Hepatocyte (in vitro differentiated cells): ENCODE measurements at regions not wholly inside any gene's neighbourhood (a gene's known extent, or its start where the extent isn't known, plus 50 kb on each side); places are given as distances from the start of the nearest gene placed in this dataset.

Experiments used
- DNase-seq: peaks from one replicate; pipeline ENCODE4 v3.0.0-alpha.2; 2016; ENCODE audit warnings: low spot score
- H2AFZ ChIP-seq: fragments of 200-600 bp; sonication (generic); 2 replicates; pipeline ENCODE4 v1.6.0; 2016; ENCODE audit warnings: antibody characterized with exemption, mild to moderate bottlenecking
- H3K27ac ChIP-seq: fragments of 200-600 bp; sonication (generic); 2 replicates; pipeline ENCODE4 v1.5.1; 2016; ENCODE audit warnings: mild to moderate bottlenecking
- H3K27me3 ChIP-seq: fragments of 200-600 bp; sonication (generic); 2 replicates; pipeline ENCODE4 v1.6.1; 2016
- H3K36me3 ChIP-seq: fragments of 200-600 bp; sonication (generic); replicated peaks from 2 replicates; pipeline ENCODE4 v1.5.1; 2016; ENCODE audit warnings: low read depth; ENCODE audit not compliant: insufficient read depth
- H3K4me1 ChIP-seq: fragments of 200-600 bp; sonication (generic); 2 replicates; pipeline ENCODE4 v1.5.1; 2016; ENCODE audit warnings: mild to moderate bottlenecking, moderate library complexity; ENCODE audit not compliant: insufficient read depth
- H3K4me2 ChIP-seq: fragments of 200-600 bp; sonication (generic); 2 replicates; pipeline ENCODE4 v1.6.0; 2016
- H3K4me3 ChIP-seq: fragments of 200-600 bp; sonication (generic); 2 replicates; pipeline ENCODE4 v1.5.1; 2016; ENCODE audit warnings: mild to moderate bottlenecking
- H3K79me2 ChIP-seq: fragments of 200-600 bp; sonication (generic); 2 replicates; pipeline ENCODE4 v1.6.0; 2017; ENCODE audit warnings: mild to moderate bottlenecking
- H3K9me2 ChIP-seq: fragments of 200-600 bp; sonication (generic); replicated peaks from 2 replicates; pipeline ENCODE4 v1.6.0; 2017; ENCODE audit warnings: mild to moderate bottlenecking; ENCODE audit not compliant: insufficient read depth
- H3K9me3 ChIP-seq: fragments of 200-600 bp; sonication (generic); 2 replicates; pipeline ENCODE4 v1.5.1; 2016; ENCODE audit warnings: low read depth, mild to moderate bottlenecking
- H4K20me1 ChIP-seq: fragments of 200-600 bp; sonication (generic); 2 replicates; pipeline ENCODE4 v1.6.0; 2016; ENCODE audit warnings: mild to moderate bottlenecking; ENCODE audit not compliant: insufficient read depth, poor library complexity, severe bottlenecking
- EZH2 ChIP-seq: fragments of 200-600 bp; sonication (generic); IDR thresholded peaks from 2 replicates; pipeline ENCODE4 v1.6.1; 2016; ENCODE audit warnings: antibody characterized with exemption, mild to moderate bottlenecking, borderline replicate concordance
- EZH2phosphoT487 ChIP-seq: fragments of 200-600 bp; sonication (generic); IDR thresholded peaks from one replicate; pipeline ENCODE4 v1.6.1; 2018; ENCODE audit warnings: antibody characterized with exemption, mild to moderate bottlenecking, low read depth, moderate library complexity; ENCODE audit not compliant: unreplicated experiment, severe bottlenecking
- WGBS: methylation state at CpG from one replicate; pipeline ENCODE4 v1.1.6; 2016; ENCODE audit warnings: low lambda C conversion rate; ENCODE audit errors: missing lambda C conversion rate; 5-methylcytosine and 5-hydroxymethylcytosine counted together
- TF ChIP-seq, protein P1 (sequence below): fragments of 200-600 bp; sonication (generic); IDR thresholded peaks from 2 replicates; pipeline ENCODE4 v1.5.1; 2016; ENCODE audit warnings: antibody characterized with exemption, mild to moderate bottlenecking; ENCODE audit not compliant: poor library complexity

DNA sequence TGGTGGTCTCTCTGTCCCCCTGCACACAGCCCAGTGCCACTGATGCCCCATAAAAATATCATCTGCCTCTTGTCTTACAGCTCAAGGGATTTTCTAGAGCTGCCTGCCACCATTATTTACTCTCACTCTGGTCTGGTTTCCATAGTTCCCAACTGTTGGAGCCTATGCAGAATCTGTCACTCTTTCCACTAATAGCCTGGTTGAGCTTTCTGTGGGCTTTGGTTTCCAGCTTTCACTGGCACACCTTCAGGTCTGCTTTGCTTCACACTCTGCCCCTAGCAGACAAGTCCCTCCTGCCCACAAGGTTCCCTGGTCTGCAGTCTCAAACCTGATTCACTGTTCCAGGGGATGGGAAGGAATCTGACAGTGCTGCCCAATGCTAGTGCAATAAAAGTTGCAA is 103.0 kb upstream of the FTMT start:
- DNase-seq, result peak; percentile 5
- TF ChIP-seq EZH2phosphoT487 (no peak), EZH2 (no peak)
- TF ChIP-seq, protein P1, sequence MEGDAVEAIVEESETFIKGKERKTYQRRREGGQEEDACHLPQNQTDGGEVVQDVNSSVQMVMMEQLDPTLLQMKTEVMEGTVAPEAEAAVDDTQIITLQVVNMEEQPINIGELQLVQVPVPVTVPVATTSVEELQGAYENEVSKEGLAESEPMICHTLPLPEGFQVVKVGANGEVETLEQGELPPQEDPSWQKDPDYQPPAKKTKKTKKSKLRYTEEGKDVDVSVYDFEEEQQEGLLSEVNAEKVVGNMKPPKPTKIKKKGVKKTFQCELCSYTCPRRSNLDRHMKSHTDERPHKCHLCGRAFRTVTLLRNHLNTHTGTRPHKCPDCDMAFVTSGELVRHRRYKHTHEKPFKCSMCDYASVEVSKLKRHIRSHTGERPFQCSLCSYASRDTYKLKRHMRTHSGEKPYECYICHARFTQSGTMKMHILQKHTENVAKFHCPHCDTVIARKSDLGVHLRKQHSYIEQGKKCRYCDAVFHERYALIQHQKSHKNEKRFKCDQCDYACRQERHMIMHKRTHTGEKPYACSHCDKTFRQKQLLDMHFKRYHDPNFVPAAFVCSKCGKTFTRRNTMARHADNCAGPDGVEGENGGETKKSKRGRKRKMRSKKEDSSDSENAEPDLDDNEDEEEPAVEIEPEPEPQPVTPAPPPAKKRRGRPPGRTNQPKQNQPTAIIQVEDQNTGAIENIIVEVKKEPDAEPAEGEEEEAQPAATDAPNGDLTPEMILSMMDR, result no peak
- Histone ChIP-seq H3K4me1 (no peaks in the 10 kb centered on the region), H3K4me2 (no peak overlapping the region), H4K20me1 (no peaks in the 10 kb centered on the region), H3K9me3 (no peaks in the 10 kb centered on the region), H3K4me3 (no peak overlapping the region), H3K36me3 (no peaks in the 10 kb centered on the region), H3K27me3 (no peaks in the 10 kb centered on the region), H3K79me2 (no peaks in the 10 kb centered on the region), H2AFZ (no peak overlapping the region), H3K9me2 (no peaks in the 10 kb centered on the region), H3K27ac (no peak overlapping the region)

DNA sequence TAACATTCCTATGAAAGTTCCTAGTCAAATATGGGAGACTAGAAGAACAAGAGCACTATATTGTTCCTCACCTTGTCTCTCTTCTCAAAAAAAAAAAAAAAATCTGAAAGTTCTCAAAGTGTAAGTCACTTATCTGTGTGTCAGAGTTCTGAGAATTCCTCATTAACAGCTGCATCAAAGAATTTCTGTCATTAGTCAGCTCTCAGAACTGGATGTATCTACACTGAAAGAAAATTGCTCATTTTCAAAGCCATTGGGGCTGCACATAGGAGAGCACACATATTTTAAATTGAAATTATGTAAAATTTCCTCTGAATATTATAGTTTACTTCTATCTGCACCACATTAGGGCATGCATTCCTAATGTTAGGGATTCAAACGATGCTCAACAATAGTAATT is 99.5 kb upstream of the FTMT start:
- Histone ChIP-seq H3K36me3 (no peaks in the 10 kb centered on the region), H3K9me3 (no peaks in the 10 kb centered on the region), H3K4me2 (no peak overlapping the region), H3K4me3 (no peak overlapping the region), H4K20me1 (no peaks in the 10 kb centered on the region), H3K27me3 (no peaks in the 10 kb centered on the region), H3K9me2 (no peaks in the 10 kb centered on the region), H3K27ac (no peak overlapping the region), H2AFZ (no peak overlapping the region), H3K79me2 (no peaks in the 10 kb centered on the region), H3K4me1 (no peaks in the 10 kb centered on the region)
- no peak for TF ChIP-seq EZH2phosphoT487
- TF ChIP-seq EZH2, result no peak
- TF ChIP-seq, protein P1, result no peak
- WGBS, result 97% methylated on average over 1 of the region's 1 CpG
- DNase-seq, result no peak

DNA sequence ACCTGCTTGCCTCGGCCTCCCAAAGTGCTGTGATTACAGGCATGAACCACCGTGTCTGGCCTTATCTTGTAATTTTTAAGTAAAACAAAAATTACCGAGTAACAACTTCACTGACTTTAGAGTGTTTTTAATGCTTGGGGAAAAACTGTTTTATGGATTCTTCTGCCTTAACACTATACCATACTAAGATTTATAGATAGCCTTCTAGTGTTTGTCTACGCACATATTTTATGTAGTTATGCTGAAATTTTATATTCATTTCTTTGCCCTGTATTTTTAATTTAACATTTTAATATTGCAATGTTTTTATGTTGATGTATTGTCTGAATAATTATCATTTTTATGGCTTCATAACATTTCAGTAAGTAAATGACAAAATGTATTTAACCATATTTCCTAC is 96.4 kb upstream of the FTMT start:
- H4K20me1 ChIP-seq, result no peaks in the 10 kb centered on the region
- DNase-seq, result no peak
- WGBS, result 85% methylated on average over 4 of the region's 4 CpGs
- no peaks in the 10 kb centered on the region for H3K36me3 ChIP-seq
- H3K9me3 ChIP-seq, result no peaks in the 10 kb centered on the region
- no peak overlapping the region for H2AFZ ChIP-seq
- no peaks in the 10 kb centered on the region for H3K4me1 ChIP-seq
- no peak overlapping the region for H3K4me3 ChIP-seq
- TF ChIP-seq EZH2phosphoT487, result no peak
- TF ChIP-seq, protein P1, result no peak
- TF ChIP-seq EZH2, result no peak
- no peaks in the 10 kb centered on the region for H3K79me2 ChIP-seq
- H3K27me3 ChIP-seq, result no peaks in the 10 kb centered on the region
- H3K4me2 ChIP-seq, result no peak overlapping the region
- no peaks in the 10 kb centered on the region for H3K9me2 ChIP-seq
- no peak overlapping the region for H3K27ac ChIP-seq

DNA sequence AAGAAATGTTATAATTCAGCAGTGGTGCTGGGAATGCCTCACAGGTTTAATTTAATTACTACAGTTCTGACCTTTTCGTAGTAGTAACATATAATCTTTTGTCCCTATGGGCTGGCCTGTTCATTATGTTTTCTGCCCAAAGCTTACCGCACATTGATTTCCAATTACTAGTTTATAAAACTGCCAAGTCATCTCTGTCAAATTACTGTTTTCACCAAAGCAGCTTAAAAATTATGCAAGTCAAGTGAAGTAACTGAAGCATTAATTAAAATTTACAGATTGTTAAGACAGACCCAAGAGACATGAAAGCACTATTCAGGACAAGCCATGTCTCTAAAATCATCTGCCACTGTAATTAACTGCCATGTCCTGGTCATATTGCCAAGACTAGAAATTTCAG is 93.9 kb upstream of the FTMT start:
- Histone ChIP-seq H2AFZ (no peak overlapping the region), H3K27me3 (no peaks in the 10 kb centered on the region), H3K4me1 (no peaks in the 10 kb centered on the region), H3K4me3 (no peak overlapping the region), H3K4me2 (no peak overlapping the region), H3K27ac (no peak overlapping the region), H3K9me2 (no peaks in the 10 kb centered on the region), H3K79me2 (no peaks in the 10 kb centered on the region), H3K9me3 (no peaks in the 10 kb centered on the region), H4K20me1 (no peaks in the 10 kb centered on the region), H3K36me3 (no peaks in the 10 kb centered on the region)
- WGBS, result 89% methylated on average over 2 of the region's 2 CpGs
- TF ChIP-seq, protein P1, result no peak
- TF ChIP-seq EZH2 (no peak), EZH2phosphoT487 (no peak)
- no peak for DNase-seq
